ENCODE measurements at regions not wholly inside any gene's neighbourhood (a gene's known extent, or its start where the extent isn't known, plus 50 kb on each side); places are given as distances from the start of the nearest gene placed in this dataset.

GRCh38 chr14:26128931-26129671 lies 468.7 kb downstream of the NOVA1 start:
- DNase-seq (ENCODE audit: low read depth), result no peak

- DNase-seq (ENCODE audit: low read depth), result no peak
Measured at GRCh38 chr14:26124896-26125438, 472.9 kb downstream of the NOVA1 start.

- no peak for DNase-seq (ENCODE audit: low read depth)
Measured at GRCh38 chr14:26123459-26123858, 474.4 kb downstream of the NOVA1 start.

DNA sequence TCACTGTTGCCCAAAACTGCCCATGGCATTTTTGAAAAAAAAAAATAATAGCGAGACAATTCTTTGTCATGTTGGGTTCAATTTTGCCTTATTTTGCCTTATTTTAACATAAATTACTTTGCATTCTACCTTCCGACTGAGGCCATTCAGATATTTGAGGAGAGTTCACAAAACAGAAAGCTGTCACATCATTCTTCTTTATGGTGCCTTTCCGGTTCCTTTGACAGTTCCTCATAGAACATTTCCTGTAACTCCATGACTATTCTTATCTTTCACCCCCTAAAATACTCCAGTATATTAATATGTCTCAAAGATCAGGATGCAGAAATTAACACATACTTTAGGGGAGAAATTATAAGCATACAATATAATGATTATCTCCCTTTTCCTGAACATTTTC lies 476.7 kb downstream of the NOVA1 start:
- DNase-seq (ENCODE audit: low read depth), result no peak

GRCh38 chr14:26113911-26114640 lies 483.8 kb downstream of the NOVA1 start:
- no peak for DNase-seq (ENCODE audit: low read depth)

- DNase-seq (ENCODE audit: low read depth), result no peak
Measured at GRCh38 chr14:26104717-26105116, 493.1 kb downstream of the NOVA1 start.

GRCh38 chr14:26097852-26098251 lies 500.0 kb downstream of the NOVA1 start:
- DNase-seq (ENCODE audit: low read depth), result no peak

- no peak for DNase-seq (ENCODE audit: low read depth)
Measured at GRCh38 chr14:26088275-26088674, 509.6 kb downstream of the NOVA1 start.

DNA sequence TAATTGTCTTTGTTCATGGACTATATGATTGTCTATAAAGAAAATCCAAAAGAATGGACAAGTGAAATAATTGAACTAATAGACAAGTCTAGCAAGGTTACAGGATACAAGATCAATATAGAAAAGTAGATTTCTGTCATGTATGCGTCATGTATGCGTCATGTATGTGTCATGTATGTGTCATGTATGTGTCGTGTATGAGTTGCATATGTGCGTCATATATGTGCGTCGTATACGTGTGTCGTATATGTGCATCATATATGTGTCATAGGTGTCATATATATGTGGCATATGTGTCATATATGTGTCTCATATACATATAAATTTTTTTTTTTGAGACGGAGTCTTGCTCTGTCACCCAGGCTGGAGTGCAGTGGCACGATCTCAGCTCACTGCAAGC lies 516.8 kb downstream of the NOVA1 start:
- DNase-seq (ENCODE audit: low read depth), result no peak

DNA sequence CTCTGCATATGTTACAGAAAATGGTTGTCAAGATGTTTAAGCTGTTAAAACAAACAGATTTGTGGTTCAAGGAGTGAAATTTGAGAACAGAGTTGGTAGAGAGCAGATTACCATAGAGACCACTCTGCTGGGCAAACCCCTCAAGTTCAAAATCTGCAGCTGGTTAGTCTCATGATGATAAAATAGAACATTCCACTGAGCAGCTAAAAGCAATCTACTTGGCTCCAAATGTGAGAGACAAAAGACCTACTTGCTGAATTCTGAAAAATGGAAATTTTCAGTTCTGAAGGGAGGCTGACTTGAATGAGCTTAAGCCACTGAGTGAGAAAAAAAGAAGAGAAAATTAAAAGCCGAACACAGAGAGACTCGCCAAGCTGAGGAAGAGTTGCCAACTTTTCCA lies 519.3 kb downstream of the NOVA1 start:
- no peak for DNase-seq (ENCODE audit: low read depth)

DNA sequence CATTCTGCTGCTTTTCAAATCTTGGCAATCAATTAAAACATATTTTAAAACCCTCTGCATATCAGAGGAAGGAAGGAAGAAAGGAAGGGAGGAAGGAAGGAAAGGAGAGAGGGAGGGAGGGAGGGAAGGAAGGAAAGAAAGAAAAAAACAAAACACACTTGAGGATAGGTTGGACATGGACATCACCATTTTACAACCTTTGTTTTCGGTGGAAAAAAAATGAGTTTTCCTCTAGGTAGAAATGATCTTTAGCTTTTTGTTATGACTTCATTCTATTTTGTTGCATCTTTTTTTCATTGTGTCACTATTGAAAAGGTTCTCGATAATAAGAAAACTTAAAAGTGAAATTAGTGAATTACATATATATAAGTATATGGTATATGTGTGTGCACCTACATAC lies 522.9 kb downstream of the NOVA1 start:
- DNase-seq (ENCODE audit: low read depth), result no peak

- no peak for DNase-seq (ENCODE audit: low read depth)
Measured at GRCh38 chr14:26070443-26070842, 527.4 kb downstream of the NOVA1 start.

DNA sequence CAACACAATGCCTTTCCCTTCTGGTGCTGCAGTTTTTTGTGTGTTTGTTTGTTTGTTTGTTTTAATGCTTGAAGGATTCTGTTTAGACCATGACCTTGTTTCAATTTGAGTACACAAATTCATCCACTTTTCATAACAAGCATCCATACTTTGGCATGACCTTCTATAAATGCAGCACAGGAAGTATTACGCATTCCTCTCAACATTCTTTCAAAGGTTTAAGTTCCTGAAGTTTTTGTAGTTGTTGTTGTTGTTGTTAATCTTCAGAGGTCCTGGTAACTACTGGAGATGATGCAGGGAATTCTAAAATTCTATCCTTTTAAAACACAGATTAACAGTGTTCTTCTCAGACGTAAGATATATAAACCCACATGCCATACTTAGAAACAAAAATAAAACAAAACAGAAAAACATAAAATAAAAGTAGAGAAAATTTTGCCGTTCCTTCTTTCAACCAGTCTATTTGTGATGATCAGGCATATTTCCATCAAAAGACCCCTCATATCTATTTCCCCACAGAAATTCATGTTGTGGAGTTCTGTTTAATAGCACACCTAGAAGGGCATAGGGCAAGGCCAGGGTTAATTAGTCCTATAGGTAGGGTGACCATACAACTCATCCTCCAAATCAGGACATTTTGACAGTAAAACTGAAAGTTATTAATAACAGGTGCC lies 529.9 kb downstream of the NOVA1 start:
- no peak for DNase-seq (ENCODE audit: low read depth)

GRCh38 chr14:26067341-26067740 lies 530.5 kb downstream of the NOVA1 start:
- DNase-seq (ENCODE audit: low read depth), result no peak

- no peak for DNase-seq (ENCODE audit: low read depth)
Measured at GRCh38 chr14:26056036-26056616, 541.7 kb downstream of the NOVA1 start.

DNA sequence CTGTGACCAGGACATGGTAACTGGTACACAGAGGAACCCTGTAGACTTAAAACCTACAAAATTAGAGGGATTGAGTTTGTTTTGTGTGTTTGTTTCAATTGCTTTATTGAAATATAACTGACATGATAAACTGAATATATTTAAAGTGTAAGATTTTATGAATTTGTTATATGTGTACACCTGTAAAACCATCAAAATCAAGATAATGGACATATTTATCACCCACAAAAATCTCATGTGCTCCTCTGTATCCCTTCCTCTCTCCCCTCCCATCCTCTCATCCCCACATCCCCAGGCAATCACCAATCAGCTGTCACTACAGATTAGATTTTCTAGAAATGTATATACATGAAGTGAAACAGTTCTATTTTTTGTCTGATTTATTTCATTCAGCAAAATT lies 565.5 kb downstream of the NOVA1 start:
- DNase-seq (ENCODE audit: low read depth), result no peak

GRCh38 chr14:26026384-26026783 lies 571.4 kb downstream of the NOVA1 start:
- no peak for DNase-seq (ENCODE audit: low read depth)

GRCh38 chr14:26023967-26024366 lies 573.9 kb downstream of the NOVA1 start:
- DNase-seq (ENCODE audit: low read depth), result no peak

DNA sequence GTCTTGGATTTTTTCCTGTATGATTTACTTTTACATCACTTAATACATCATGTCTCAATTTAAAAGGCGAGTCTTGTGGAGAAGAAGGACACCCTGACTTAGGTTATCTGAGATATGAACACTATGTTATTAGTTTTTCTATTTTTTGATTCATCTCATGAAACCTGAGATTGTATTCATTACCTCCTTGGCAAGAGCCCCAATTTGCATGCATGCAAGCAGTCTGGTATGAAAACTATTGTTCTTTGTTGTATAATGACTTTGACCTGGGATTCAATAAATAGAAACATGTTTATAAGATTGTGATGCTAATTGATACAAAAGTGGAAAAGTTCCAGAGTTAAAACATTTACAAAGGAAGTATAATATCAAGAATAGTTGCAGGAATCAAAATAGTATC lies 576.1 kb downstream of the NOVA1 start:
- no peak for DNase-seq (ENCODE audit: low read depth)

DNA sequence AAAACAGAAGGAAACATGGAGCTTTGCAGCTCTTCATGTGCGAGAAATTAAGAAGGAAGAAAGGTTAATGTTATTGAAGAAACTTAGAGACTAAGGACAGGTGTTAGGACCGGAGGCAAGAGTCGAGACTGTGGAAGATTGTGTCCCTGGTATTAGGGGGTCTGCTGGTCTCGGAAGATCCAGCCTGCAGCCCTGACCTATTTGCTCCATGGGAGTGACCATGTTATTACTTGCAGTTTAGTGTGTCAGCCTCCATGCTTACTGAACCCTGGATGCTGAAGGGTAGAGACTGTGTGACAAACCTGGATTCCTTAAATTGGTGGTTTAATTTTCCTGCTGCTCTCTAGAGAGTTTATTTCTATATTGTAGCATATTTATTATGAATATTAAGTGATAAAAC lies 580.6 kb downstream of the NOVA1 start:
- DNase-seq (ENCODE audit: low read depth), result no peak

DNA sequence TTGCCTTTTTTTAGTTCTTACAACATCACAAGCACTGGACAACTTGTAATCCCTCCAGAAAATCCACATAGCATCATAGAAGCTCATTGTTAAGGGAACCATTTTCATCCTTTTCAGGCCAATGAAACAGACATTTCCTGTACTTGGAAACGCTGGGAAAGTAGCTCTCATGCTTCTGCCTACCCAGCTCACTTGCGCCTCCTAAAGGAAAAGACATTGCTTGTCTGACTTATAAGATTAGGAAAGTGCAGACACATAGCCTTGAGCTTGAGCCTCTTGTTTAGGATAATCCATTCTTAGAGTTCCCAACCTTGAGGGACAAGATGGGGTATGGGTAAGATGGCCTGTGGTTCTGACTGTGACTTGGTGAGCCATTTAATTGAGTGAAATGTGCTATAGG lies 589.5 kb downstream of the NOVA1 start:
- no peak for DNase-seq (ENCODE audit: low read depth)

GRCh38 chr14:26004342-26004741 lies 593.5 kb downstream of the NOVA1 start:
- DNase-seq (ENCODE audit: low read depth), result no peak

DNA sequence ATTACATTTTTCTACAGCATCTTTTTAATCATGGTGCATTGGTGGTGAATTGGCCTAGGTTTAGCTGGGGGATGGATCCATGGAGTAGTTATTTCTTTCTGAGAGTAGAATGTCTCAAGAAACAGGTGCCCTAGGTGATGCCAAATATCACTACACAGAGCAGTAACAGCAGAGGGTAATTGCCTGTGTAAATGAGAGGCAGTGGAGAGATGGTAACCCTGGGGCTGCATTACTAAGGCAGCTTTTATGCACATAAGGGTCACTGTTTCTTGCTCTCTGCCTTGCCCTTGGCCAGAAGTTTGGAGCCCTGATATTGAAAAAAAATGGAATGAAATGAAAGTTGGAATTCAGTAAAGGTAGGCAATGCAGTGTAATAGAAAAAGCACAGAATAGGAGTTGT lies 604.0 kb downstream of the NOVA1 start:
- DNase-seq (ENCODE audit: low read depth), result no peak

Data from stromal cell of bone marrow (primary cell).